DND-41 (cell line): ENCODE measurements at regions not wholly inside any gene's neighbourhood (a gene's known extent, or its start where the extent isn't known, plus 50 kb on each side); places are given as distances from the start of the nearest gene placed in this dataset.
A peak's percentile ranks its signal among the peaks of the same experiment; 100 is the strongest.

Experiments
- EZH2 ChIP-seq: IDR thresholded peaks from 3 replicates; pipeline ENCODE4 v1.6.1; 2012; ENCODE audit warnings: borderline replicate concordance, low read depth, mild to moderate bottlenecking, moderate library complexity, low read length, inconsistent platforms; ENCODE audit not compliant: severe bottlenecking
- TF ChIP-seq, protein P1 (sequence below): IDR thresholded peaks from 2 replicates; pipeline ENCODE4 v1.5.1; 2012; ENCODE audit warnings: borderline replicate concordance, low read length, moderate library complexity, mild to moderate bottlenecking; ENCODE audit not compliant: poor library complexity, severe bottlenecking; ENCODE audit errors: extremely low read depth

DNA sequence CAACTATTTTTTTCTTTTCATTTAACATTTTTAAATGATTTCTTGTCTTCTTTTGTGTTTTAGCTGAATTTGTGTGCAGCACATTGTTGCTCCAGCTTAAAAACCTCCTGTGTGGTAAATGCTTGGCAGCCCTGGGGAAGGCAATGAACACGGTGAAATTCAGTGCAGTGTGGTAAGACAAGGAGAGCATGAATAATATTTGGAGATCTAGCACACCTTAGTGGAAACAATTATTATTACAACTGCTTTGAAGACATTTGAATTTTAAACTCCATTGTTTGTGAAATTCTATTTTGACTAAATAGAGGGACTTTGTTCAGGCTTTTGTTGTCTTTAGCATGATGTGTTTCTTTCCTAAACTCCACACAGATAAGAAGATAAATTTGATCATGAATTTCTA is 242.6 kb upstream of the CXADR start:
- TF ChIP-seq, protein P1, sequence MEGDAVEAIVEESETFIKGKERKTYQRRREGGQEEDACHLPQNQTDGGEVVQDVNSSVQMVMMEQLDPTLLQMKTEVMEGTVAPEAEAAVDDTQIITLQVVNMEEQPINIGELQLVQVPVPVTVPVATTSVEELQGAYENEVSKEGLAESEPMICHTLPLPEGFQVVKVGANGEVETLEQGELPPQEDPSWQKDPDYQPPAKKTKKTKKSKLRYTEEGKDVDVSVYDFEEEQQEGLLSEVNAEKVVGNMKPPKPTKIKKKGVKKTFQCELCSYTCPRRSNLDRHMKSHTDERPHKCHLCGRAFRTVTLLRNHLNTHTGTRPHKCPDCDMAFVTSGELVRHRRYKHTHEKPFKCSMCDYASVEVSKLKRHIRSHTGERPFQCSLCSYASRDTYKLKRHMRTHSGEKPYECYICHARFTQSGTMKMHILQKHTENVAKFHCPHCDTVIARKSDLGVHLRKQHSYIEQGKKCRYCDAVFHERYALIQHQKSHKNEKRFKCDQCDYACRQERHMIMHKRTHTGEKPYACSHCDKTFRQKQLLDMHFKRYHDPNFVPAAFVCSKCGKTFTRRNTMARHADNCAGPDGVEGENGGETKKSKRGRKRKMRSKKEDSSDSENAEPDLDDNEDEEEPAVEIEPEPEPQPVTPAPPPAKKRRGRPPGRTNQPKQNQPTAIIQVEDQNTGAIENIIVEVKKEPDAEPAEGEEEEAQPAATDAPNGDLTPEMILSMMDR, result peak; percentile 62
- no peak for TF ChIP-seq EZH2
